Suprapubic skin (tissue), 4 donors: ENCODE measurements at regions not wholly inside any gene's neighbourhood (a gene's known extent, or its start where the extent isn't known, plus 50 kb on each side); places are given as distances from the start of the nearest gene placed in this dataset.
"Not testable (repeated sequence)": the region's sequence is repeated elsewhere in the genome, so short reads cannot be mapped to it uniquely, and the experiment has no call there.

Experiments
- DNase-seq, 2 donors: peaks; one replicate each; pipeline ENCODE4 v3.0.0-alpha.2; 2019; ENCODE audit warnings: low spot score in 2 of 2
- H3K27ac ChIP-seq: fragments of 200-600 bp; sonication (generic); one replicate; pipeline ENCODE4 v1.5.1; 2019
- H3K27me3 ChIP-seq: fragments of 200-600 bp; sonication (generic); one replicate; pipeline ENCODE4 v1.5.1; 2019
- H3K36me3 ChIP-seq: fragments of 200-600 bp; sonication (generic); one replicate; pipeline ENCODE4 v1.5.1; 2019
- H3K4me1 ChIP-seq: fragments of 200-600 bp; sonication (generic); one replicate; pipeline ENCODE4 v1.5.1; 2019
- H3K4me3 ChIP-seq: fragments of 200-600 bp; sonication (generic); one replicate; pipeline ENCODE4 v1.5.1; 2019; ENCODE audit warnings: mild to moderate bottlenecking
- H3K9me3 ChIP-seq: fragments of 200-600 bp; sonication (generic); one replicate; pipeline ENCODE4 v1.5.1; 2019
- EP300 ChIP-seq: sonication (generic); formaldehyde crosslinking; IDR thresholded peaks from one replicate; pipeline ENCODE4 v1.6.1; 2017; ENCODE audit warnings: antibody characterized with exemption
- POLR2A ChIP-seq, 2 donors: fragments of 450-650 bp; IDR thresholded peaks; one replicate each; pipeline ENCODE4 v1.6.1; 2017; ENCODE audit warnings: antibody characterized with exemption in 2 of 2, mild to moderate bottlenecking in 2 of 2, moderate library complexity in 2 of 2
- POLR2AphosphoS5 ChIP-seq, 3 donors: sonication (generic); formaldehyde crosslinking; IDR thresholded peaks; one replicate each; pipeline ENCODE4 v1.6.1; 2017; ENCODE audit warnings: antibody characterized with exemption in 3 of 3
- WGBS: methylation state at CpG from one replicate; pipeline ENCODE4 v1.1.5; 2018; 5-methylcytosine and 5-hydroxymethylcytosine counted together
- TF ChIP-seq, protein P1 (sequence below), 2 donors: fragments of 200-600 bp in 1 of 2; fragments of 450-650 bp in 1 of 2; sonication (generic) in 1 of 2; IDR thresholded peaks; one replicate each; pipeline ENCODE4 v1.5.1; 2016 to 2019; ENCODE audit warnings: antibody characterized with exemption in 2 of 2, mild to moderate bottlenecking in 1 of 2, moderate library complexity in 1 of 2

DNA sequence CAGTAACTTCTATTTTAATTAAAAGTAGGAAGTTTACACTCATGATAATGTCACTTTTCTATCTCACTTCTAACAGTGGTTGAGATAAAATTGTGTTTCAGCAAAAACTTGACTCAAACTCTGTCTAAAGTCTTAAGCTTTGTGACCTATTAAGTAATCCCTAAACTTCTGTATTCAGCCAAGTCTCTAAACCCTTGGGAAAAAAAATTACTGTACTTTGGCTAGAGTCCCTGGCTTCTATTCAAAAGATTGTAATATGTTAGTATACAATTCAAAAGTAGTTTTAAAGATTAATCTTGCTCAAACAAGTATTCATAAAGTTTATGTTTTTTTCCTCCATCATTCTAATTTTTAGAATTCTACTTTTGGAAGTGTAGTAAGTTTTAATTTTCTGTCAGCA, 1248.8 kb downstream of the UQCRFS1 start:
- no peaks in the 10 kb centered on the region for H3K9me3 ChIP-seq
- no peaks in the 10 kb centered on the region for H3K36me3 ChIP-seq
- TF ChIP-seq, protein P1, sequence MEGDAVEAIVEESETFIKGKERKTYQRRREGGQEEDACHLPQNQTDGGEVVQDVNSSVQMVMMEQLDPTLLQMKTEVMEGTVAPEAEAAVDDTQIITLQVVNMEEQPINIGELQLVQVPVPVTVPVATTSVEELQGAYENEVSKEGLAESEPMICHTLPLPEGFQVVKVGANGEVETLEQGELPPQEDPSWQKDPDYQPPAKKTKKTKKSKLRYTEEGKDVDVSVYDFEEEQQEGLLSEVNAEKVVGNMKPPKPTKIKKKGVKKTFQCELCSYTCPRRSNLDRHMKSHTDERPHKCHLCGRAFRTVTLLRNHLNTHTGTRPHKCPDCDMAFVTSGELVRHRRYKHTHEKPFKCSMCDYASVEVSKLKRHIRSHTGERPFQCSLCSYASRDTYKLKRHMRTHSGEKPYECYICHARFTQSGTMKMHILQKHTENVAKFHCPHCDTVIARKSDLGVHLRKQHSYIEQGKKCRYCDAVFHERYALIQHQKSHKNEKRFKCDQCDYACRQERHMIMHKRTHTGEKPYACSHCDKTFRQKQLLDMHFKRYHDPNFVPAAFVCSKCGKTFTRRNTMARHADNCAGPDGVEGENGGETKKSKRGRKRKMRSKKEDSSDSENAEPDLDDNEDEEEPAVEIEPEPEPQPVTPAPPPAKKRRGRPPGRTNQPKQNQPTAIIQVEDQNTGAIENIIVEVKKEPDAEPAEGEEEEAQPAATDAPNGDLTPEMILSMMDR (IDR thresholded peaks at IDR 0.05) = no peak
- TF ChIP-seq POLR2A (IDR thresholded peaks at IDR 0.05) (no peak), EP300 (no peak), POLR2AphosphoS5 (IDR thresholded peaks at IDR 0.05) (no peak)
- H3K4me1 ChIP-seq = no peaks in the 10 kb centered on the region
- H3K27me3 ChIP-seq = no peaks in the 10 kb centered on the region
- no peak overlapping the region for H3K4me3 ChIP-seq
- no peak overlapping the region for H3K27ac ChIP-seq
- DNase-seq = no peak

DNA sequence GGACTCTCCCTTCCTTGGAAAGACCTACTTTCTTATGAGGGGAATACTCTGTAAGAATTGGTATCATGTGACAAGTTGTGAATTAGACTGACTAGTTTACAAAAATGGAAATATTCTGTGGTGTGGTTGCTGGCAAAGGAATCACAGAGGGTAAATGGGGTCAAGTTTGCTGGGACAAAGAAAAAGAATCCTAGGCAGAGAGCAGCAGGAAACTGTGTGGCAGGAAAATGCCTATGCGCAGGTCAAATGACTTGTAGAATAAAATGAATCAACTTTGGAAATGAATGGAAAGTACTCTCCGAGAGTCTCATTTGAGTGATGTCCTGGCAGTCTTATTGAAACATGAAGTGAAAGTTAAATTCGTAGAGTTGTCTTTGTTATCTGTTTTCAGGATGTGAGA, 1250.7 kb downstream of the UQCRFS1 start:
- 46% methylated on average over 3 of the region's 3 CpGs for WGBS
- H3K27ac ChIP-seq = no peak overlapping the region

DNA sequence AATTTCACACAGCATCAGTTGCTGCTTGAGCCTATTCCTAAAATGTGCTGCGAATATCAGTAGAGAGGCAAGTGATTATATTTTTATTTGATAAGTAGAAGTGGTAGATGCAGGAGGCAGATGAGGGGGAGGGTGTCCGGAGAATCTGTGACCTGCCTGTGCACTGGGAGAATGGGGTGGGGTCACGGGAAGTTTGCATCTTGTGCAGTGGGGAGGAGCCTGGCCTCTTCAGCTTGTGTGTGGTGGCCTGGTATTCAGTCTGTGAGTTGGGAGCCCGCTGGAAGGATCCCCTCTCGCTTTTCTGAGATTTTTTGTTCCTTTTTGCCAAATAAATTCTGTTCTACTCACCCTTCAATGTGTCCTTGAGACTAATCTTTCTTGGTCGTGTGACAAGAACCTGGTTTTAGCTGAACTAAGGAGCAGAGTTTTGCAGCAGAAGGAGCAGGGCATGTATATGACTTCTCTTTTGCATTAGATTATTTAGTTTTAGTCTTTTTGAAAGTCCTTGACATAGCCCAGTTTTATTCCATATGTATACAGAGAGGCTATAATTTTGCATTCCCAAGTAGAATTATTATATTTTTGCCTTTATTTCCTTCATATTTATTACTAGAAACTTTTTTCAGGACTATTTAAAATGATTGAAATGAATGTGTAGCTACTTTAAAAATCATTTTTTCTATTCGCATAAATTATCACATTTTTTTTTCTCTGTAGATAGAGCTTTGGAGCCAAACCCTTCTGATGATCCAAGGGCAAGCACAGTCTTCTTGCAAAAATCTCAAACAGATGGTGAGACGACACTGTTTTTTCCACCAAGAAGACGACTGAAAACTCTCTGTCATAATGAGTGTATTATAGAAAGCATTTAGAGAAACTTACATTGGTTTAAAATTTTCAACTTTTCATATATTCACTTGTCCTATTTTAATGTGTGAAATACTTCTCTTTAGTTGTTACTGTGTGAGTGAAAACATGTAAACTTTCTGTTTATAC, 1257.2 kb downstream of the UQCRFS1 start:
- TF ChIP-seq POLR2AphosphoS5 (IDR thresholded peaks at IDR 0.05) (no peak), EP300 (no peak), POLR2A (IDR thresholded peaks at IDR 0.05) (no peak)
- TF ChIP-seq, protein P1 (IDR thresholded peaks at IDR 0.05) = no peak
- Histone ChIP-seq H3K9me3 (no peaks in the 10 kb centered on the region), H3K4me3 (no peak overlapping the region), H3K27me3 (no peaks in the 10 kb centered on the region), H3K4me1 (no peaks in the 10 kb centered on the region), H3K36me3 (no peaks in the 10 kb centered on the region), H3K27ac (no peak overlapping the region)
- 48% methylated on average over 9 of the region's 9 CpGs for WGBS
- no peak for DNase-seq

More for the DNA sequence above, 1250.7 kb downstream of the UQCRFS1 start:
- Histone ChIP-seq H3K36me3 (no peaks in the 10 kb centered on the region), H3K27me3 (no peaks in the 10 kb centered on the region), H3K4me1 (no peaks in the 10 kb centered on the region), H3K9me3 (no peaks in the 10 kb centered on the region), H3K4me3 (no peak overlapping the region)
- TF ChIP-seq POLR2AphosphoS5 (IDR thresholded peaks at IDR 0.05) = no peak
- TF ChIP-seq, protein P1 (IDR thresholded peaks at IDR 0.05) = no peak
- TF ChIP-seq POLR2A (IDR thresholded peaks at IDR 0.05) = no peak
- no peak for TF ChIP-seq EP300
- no peak for DNase-seq

DNA sequence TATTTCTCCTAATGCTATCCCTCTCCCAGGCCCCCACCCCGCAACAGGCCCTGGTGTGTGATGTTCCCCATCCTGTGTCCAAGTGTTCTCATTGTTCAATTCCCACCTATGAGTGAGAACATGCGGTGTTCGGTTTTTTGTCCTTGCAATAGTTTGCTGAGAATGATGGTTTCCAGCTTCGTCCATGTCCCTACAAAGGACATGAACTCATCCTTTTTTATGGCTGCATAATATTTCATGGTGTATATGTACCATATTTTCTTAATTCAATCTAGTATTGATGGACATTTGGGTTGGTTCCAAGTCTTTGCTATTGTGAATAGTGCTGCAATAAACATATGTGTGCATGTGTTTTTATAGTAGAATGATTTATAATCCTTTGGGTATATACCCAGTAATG, 1270.3 kb downstream of the UQCRFS1 start:
- not testable (repeated sequence) for H3K9me3 ChIP-seq, H3K36me3 ChIP-seq, H3K27me3 ChIP-seq, H3K27ac ChIP-seq, DNase-seq, H3K4me1 ChIP-seq, H3K4me3 ChIP-seq
- 60% methylated on average over 4 of the region's 4 CpGs for WGBS

DNA sequence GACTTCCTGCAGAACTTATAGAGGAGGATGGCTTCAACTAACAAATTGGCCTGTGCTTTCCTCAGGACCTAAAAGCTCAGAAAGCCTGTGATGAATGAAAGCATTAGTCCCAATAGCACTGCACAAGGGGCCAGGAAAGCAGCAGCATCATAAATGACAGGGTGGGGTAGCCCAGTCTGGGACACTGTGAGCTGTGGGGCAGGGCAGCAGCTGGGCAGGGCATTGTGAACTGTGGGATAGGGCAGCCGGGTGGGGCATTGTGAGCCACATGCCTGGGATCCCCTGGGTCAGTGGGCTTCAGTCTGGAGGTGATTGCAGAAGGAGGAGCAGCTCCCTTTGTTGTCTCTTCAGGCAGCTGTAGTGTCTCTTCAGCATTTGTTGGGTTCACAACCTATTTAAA, 1276.8 kb downstream of the UQCRFS1 start:
- no peaks in the 10 kb centered on the region for H3K36me3 ChIP-seq
- no peak for DNase-seq
- H3K4me1 ChIP-seq = no peaks in the 10 kb centered on the region
- TF ChIP-seq POLR2AphosphoS5 (IDR thresholded peaks at IDR 0.05) (no peak), POLR2A (IDR thresholded peaks at IDR 0.05) (no peak), EP300 (no peak)
- TF ChIP-seq, protein P1 (IDR thresholded peaks at IDR 0.05) = no peak
- WGBS = no CpG with 5 or more reads among the region's 1 CpG
- H3K9me3 ChIP-seq = no peaks in the 10 kb centered on the region
- no peaks in the 10 kb centered on the region for H3K27me3 ChIP-seq
- no peak overlapping the region for H3K4me3 ChIP-seq
- H3K27ac ChIP-seq = no peak overlapping the region
